NT2/D1 (cell line): ENCODE measurements at regions not wholly inside any gene's neighbourhood (a gene's known extent, or its start where the extent isn't known, plus 50 kb on each side); places are given as distances from the start of the nearest gene placed in this dataset.

Source experiments
- YY1 ChIP-seq: IDR thresholded peaks from 2 replicates; pipeline ENCODE4 v1.6.1; 2011; ENCODE audit not compliant: insufficient read length, insufficient read depth
- ZNF274 ChIP-seq: IDR thresholded peaks from 2 replicates; pipeline ENCODE4 v1.6.1; 2011; ENCODE audit warnings: mild to moderate bottlenecking, low read depth, low read length

GRCh38 chr2:829047-829446, 121.6 kb upstream of the SNTG2 start:
- TF ChIP-seq ZNF274 (no peak), YY1 (no peak)
